ENCODE measurements at regions not wholly inside any gene's neighbourhood (a gene's known extent, or its start where the extent isn't known, plus 50 kb on each side); places are given as distances from the start of the nearest gene placed in this dataset.

DNA sequence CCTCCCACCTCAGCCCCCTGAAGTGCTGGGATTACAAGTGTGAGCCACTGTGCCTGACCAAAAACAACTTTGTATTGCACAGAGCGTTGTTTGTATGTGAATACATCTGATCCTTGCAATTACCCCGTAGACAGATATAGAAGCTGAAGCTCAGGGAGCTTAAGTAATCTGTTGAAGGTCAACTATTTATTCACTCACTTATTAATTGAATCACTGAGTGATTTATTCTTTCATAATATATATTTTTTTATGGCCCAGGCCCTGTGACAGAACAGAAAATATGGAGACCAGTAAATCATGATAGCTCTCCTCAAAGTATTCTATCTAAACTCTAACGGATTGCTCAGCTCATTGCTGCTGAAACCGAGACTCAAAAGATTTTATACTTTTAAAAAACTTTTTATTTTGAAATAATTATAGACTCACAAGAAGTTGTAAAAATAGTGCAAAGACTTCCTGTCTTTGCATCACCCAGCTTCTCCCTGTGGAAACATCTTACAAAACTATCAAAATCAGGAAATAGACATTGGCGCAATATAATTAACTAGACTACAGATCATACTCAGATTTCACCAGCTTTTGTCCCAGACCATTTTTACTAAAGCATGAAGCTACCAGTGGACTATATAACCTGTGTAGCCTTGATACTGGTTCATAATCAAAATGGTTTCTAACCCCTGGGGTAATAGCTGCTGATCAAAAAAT lies 466.1 kb downstream of the PDCD6IP start:
- TF ChIP-seq SMC3 (conservative IDR thresholded peaks at IDR 0.05; ENCODE audit: poor library complexity): no peak
- TF ChIP-seq, protein P1, sequence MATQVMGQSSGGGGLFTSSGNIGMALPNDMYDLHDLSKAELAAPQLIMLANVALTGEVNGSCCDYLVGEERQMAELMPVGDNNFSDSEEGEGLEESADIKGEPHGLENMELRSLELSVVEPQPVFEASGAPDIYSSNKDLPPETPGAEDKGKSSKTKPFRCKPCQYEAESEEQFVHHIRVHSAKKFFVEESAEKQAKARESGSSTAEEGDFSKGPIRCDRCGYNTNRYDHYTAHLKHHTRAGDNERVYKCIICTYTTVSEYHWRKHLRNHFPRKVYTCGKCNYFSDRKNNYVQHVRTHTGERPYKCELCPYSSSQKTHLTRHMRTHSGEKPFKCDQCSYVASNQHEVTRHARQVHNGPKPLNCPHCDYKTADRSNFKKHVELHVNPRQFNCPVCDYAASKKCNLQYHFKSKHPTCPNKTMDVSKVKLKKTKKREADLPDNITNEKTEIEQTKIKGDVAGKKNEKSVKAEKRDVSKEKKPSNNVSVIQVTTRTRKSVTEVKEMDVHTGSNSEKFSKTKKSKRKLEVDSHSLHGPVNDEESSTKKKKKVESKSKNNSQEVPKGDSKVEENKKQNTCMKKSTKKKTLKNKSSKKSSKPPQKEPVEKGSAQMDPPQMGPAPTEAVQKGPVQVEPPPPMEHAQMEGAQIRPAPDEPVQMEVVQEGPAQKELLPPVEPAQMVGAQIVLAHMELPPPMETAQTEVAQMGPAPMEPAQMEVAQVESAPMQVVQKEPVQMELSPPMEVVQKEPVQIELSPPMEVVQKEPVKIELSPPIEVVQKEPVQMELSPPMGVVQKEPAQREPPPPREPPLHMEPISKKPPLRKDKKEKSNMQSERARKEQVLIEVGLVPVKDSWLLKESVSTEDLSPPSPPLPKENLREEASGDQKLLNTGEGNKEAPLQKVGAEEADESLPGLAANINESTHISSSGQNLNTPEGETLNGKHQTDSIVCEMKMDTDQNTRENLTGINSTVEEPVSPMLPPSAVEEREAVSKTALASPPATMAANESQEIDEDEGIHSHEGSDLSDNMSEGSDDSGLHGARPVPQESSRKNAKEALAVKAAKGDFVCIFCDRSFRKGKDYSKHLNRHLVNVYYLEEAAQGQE (IDR thresholded peaks at IDR 0.05; ENCODE audit: borderline replicate concordance): no peak
- no peak for TF ChIP-seq MXI1 (conservative IDR thresholded peaks at IDR 0.05; ENCODE audit: poor library complexity, severe bottlenecking)
- TF ChIP-seq EZH2 (IDR thresholded peaks at IDR 0.05; ENCODE audit: borderline replicate concordance, insufficient read depth, low read length, poor library complexity, severe bottlenecking): no peak
- TF ChIP-seq POLR2AphosphoS5 (IDR thresholded peaks at IDR 0.05): no peak
- TF ChIP-seq RAD21 (conservative IDR thresholded peaks at IDR 0.05): no peak
- TF ChIP-seq, protein P2, sequence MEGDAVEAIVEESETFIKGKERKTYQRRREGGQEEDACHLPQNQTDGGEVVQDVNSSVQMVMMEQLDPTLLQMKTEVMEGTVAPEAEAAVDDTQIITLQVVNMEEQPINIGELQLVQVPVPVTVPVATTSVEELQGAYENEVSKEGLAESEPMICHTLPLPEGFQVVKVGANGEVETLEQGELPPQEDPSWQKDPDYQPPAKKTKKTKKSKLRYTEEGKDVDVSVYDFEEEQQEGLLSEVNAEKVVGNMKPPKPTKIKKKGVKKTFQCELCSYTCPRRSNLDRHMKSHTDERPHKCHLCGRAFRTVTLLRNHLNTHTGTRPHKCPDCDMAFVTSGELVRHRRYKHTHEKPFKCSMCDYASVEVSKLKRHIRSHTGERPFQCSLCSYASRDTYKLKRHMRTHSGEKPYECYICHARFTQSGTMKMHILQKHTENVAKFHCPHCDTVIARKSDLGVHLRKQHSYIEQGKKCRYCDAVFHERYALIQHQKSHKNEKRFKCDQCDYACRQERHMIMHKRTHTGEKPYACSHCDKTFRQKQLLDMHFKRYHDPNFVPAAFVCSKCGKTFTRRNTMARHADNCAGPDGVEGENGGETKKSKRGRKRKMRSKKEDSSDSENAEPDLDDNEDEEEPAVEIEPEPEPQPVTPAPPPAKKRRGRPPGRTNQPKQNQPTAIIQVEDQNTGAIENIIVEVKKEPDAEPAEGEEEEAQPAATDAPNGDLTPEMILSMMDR (IDR thresholded peaks at IDR 0.05; ENCODE audit: poor library complexity, severe bottlenecking): no peak
- TF ChIP-seq TAF1 (IDR thresholded peaks at IDR 0.05; ENCODE audit: low read depth): no peak
- TF ChIP-seq EP300 (conservative IDR thresholded peaks at IDR 0.05; ENCODE audit: poor library complexity, severe bottlenecking): no peak
- Histone ChIP-seq H3K9me2 (ENCODE audit: insufficient read depth, low read length) (no peaks in the 10 kb centered on the region), H3K79me2 (replicated peaks; ENCODE audit: insufficient read depth, low read length) (no peaks in the 10 kb centered on the region), H3K9me3 (ENCODE audit: low read length) (no peaks in the 10 kb centered on the region), H4K20me1 (ENCODE audit: insufficient read depth) (no peaks in the 10 kb centered on the region), H3K9ac (ENCODE audit: low read length) (no peak overlapping the region), H3F3A (ENCODE audit: insufficient read depth, low read length, poor library complexity, severe bottlenecking) (no peaks in the 10 kb centered on the region), H3K36me3 (ENCODE audit: insufficient read depth, low read length) (no peaks in the 10 kb centered on the region), H3K27me3 (ENCODE audit: insufficient read depth, low read depth, low read length) (no peaks in the 10 kb centered on the region), H3K27ac (ENCODE audit: low read length) (no peak overlapping the region), H3K4me3 (ENCODE audit: low read length) (no peak overlapping the region), H2AFZ (ENCODE audit: low read depth, low read length) (no peak overlapping the region), H3K4me2 (ENCODE audit: low read length) (no peak overlapping the region)

DNA sequence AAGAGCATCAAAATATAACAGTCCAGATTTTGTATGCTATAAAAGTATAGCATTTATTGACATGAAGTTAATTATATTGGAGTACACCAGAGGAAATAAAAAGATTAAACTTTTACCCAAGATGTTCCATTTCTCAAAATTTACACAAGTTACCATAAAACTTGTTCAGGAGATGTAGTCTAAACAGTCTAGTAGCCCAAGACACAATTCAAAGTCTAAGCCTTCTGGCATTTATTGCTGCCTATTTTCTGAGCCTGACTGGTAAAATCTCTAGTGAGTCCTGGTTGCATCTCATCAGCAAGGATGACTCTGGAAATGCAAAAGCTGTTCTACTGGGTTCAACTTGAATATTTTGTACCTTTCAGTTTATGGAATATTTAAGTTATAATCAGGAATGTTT lies 468.7 kb downstream of the PDCD6IP start:
- H3K27ac ChIP-seq (ENCODE audit: low read length): no peak overlapping the region
- H3K79me2 ChIP-seq (replicated peaks; ENCODE audit: insufficient read depth, low read length): no peaks in the 10 kb centered on the region
- no peaks in the 10 kb centered on the region for H4K20me1 ChIP-seq (ENCODE audit: insufficient read depth)
- H2AFZ ChIP-seq (ENCODE audit: low read depth, low read length): no peak overlapping the region
- no peak overlapping the region for H3K4me2 ChIP-seq (ENCODE audit: low read length)
- no peaks in the 10 kb centered on the region for H3K36me3 ChIP-seq (ENCODE audit: insufficient read depth, low read length)
- no peak overlapping the region for H3K4me3 ChIP-seq (ENCODE audit: low read length)
- no peak overlapping the region for H3K9ac ChIP-seq (ENCODE audit: low read length)
- H3F3A ChIP-seq (ENCODE audit: insufficient read depth, low read length, poor library complexity, severe bottlenecking): no peaks in the 10 kb centered on the region
- TF ChIP-seq SMC3 (conservative IDR thresholded peaks at IDR 0.05; ENCODE audit: poor library complexity): no peak
- no peak for TF ChIP-seq EP300 (conservative IDR thresholded peaks at IDR 0.05; ENCODE audit: poor library complexity, severe bottlenecking)
- H3K27me3 ChIP-seq (ENCODE audit: insufficient read depth, low read depth, low read length): no peaks in the 10 kb centered on the region
- H3K9me3 ChIP-seq (ENCODE audit: low read length): no peaks in the 10 kb centered on the region
- no peaks in the 10 kb centered on the region for H3K9me2 ChIP-seq (ENCODE audit: insufficient read depth, low read length)

All from neural cell (in vitro differentiated cells).